C4-2B (cell line): ENCODE measurements at regions not wholly inside any gene's neighbourhood (a gene's known extent, or its start where the extent isn't known, plus 50 kb on each side); places are given as distances from the start of the nearest gene placed in this dataset.
A peak's percentile ranks its signal among the peaks of the same experiment; 100 is the strongest.

ENCODE experiments used
- H3K27ac ChIP-seq: fragments of 450-650 bp; 2 replicates; pipeline ENCODE4 v1.5.1; 2017
- ZFX ChIP-seq: fragments of 450-650 bp; IDR thresholded peaks from 2 replicates; pipeline ENCODE4 v1.6.1; 2017
- TF ChIP-seq, protein P1 (sequence below): fragments of 450-650 bp; conservative IDR thresholded peaks from 2 replicates; pipeline ENCODE4 v1.5.1; 2017; ENCODE audit warnings: mild to moderate bottlenecking

DNA sequence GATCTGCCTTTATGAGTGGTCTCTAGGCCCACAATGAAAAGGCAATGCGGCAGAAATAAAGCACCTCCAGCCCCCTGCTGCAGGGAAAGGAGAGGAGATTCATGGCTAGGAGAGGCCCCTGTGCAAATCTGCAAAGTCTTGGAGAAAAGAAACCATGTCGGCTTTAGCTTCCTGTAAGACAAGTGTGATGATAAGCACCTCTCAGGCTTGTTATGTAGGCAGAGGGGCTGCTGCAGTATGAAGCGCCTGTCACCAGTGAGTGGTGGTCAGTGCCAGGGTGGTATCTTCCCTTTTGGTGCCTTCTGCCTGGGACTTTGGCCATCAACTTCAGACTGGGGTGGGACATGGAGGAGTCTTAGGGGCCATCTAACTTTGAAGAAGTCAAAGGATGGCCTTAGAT lies 59.2 kb upstream of the ARHGEF3 start:
- H3K27ac ChIP-seq: no peak overlapping the region
- TF ChIP-seq ZFX: no peak
- TF ChIP-seq, protein P1, sequence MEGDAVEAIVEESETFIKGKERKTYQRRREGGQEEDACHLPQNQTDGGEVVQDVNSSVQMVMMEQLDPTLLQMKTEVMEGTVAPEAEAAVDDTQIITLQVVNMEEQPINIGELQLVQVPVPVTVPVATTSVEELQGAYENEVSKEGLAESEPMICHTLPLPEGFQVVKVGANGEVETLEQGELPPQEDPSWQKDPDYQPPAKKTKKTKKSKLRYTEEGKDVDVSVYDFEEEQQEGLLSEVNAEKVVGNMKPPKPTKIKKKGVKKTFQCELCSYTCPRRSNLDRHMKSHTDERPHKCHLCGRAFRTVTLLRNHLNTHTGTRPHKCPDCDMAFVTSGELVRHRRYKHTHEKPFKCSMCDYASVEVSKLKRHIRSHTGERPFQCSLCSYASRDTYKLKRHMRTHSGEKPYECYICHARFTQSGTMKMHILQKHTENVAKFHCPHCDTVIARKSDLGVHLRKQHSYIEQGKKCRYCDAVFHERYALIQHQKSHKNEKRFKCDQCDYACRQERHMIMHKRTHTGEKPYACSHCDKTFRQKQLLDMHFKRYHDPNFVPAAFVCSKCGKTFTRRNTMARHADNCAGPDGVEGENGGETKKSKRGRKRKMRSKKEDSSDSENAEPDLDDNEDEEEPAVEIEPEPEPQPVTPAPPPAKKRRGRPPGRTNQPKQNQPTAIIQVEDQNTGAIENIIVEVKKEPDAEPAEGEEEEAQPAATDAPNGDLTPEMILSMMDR: no peak

DNA sequence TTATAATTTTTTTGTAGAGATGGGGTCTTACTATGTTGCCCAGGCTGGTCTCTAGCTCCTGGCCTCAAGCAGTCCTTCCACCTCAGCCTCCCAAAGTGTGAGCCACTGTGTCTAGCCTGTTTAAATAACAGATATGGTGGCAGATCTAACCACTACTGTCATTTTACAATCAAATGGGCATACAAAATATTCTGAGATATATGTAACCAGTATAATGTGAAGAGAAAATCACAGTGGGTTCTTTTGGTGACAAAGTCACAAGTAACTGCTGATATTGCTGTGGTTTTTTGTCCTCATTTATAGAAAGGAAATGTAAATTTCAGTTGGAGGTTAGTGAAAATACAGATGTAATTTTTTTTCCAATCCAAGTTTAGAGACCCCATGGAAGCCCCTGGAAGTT lies 58.6 kb upstream of the ARHGEF3 start:
- no peak overlapping the region for H3K27ac ChIP-seq
- TF ChIP-seq ZFX: no peak
- TF ChIP-seq, protein P1: no peak

DNA sequence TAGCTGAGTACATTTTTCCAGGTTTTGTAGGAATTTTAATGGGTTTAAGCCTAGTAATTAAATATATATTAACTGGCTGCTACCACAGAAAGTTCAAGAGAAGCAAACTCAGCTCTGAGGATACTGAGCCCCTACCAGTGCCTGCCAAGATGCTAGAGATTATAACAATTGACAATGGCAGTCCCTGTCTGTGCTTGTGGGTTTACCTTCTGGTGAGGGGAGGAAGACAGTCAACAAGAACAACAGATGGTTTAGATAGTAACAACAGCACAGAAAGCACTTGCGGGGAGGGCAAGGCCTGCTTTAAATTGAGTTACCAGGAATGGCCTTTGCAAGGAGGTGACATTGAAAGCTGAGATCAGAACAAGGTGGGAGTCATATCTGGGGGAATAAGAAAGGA lies 56.6 kb upstream of the ARHGEF3 start:
- no peak for TF ChIP-seq ZFX
- TF ChIP-seq, protein P1: no peak
- peak overlapping the region; percentile 39; the same call in 1 of the 2 replicates for H3K27ac ChIP-seq

DNA sequence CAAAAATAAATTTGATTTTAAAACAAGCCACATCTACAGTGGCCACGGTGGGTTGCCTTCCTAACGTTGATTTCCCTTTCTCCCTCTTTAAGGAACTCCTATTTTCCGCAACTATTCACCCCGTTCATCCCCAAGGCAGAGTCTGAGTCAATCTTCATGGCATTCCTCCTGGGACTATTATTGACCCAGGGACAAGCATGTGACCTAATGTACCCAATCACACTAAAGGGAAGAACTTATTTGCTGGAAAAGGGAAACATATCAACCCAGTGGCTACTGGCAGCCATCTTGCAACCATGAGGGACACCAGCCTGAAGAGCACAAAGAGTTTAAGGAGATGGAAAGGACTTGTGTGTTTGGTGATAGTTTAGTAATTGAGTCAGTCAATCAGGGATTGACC lies 55.4 kb upstream of the ARHGEF3 start:
- TF ChIP-seq, protein P1: no peak
- H3K27ac ChIP-seq: peak overlapping the region; percentile 39; the same call in 1 of the 2 replicates

DNA sequence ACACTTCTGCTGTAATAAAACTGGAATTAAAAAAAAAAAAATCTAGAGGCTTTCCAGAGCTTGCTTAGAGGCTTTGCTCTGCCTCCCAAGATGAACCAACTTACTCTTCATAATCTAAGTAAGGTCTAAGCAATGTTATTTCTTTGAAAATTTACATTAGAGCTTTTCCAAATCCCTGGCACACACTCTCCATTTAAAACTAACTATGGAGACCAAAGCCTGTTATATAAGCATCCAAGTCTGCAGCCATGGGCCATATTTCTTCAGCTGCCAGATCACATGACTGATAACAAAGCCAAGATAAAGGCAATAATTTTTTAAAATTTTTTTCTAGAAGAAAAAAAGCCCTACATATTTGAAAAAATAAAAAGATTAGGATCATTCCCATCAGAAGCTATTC lies 55.0 kb upstream of the ARHGEF3 start:
- H3K27ac ChIP-seq: no peak overlapping the region

DNA sequence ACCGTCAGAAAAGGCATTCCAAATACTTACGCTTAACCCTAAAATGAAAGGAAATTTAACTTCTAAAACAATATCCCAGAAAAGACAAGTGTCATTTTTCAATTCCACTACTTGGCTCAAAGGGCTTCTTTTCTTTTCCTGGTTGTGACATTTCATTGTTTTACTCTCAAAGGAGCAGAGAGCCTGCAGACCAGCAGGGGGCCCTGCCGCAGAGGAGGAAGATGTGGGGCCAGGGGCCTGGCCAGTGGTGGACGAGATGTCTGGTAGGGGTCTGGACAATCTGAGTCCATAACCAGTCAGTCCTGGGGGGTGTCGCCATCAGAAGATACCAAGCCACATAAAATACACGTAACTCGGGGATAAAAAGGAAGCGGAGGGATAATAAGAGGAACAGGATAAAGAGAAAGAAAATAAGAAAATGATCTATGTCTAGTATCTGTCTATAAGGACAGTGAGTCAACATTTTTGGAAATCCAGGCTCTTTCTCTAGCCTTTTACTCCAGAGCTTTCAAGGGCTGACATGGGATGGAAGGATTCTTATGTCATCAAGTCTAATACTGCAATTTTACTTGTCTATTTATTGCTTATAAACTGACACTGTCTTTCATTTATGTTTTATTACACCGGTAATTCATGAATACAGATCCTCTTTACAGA lies 54.2 kb upstream of the ARHGEF3 start:
- H3K27ac ChIP-seq: no peak overlapping the region
- no peak for TF ChIP-seq ZFX
- TF ChIP-seq, protein P1: peak; percentile 59

More for the DNA sequence above, 55.0 kb upstream of the ARHGEF3 start:
- TF ChIP-seq, protein P1: no peak
- no peak for TF ChIP-seq ZFX

DNA sequence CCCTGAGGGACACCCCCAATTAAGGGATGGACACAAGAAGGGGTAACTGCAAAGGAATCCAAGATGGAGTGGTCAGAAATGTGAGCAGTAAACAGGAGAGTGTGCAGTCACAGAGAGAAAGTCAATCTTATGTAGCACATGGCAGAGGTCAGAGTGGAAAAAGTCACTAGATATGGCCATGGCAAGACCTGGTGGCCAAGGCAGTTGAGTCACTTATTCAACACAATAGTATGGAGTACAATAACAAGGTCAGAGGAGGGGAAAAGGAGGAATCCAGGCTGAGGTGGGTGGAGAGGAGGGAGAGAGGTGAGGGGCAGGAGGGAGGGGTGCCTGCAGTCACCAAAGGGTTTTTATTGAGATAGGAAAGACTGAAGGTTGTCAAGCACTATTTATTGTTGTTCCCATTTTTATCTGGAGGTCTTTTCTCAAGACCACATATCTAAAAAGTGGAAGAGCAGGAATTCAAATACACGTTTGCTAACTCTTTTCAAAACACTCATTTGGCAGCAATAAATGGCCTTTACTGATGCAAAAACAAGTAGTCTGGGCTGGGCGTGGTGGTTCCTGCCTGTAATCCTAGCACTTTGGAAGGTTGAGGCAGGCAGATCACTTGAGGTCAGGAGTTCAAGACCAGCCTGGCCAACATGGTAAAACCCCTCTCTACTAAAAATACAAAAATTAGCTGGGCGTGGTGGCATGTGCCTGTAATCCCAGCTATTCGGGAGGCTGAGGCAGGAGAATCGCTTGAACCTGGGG lies 53.3 kb upstream of the ARHGEF3 start:
- no peak overlapping the region for H3K27ac ChIP-seq
- TF ChIP-seq ZFX: no peak
- TF ChIP-seq, protein P1: no peak
